Large intestine (tissue), 3 donors: ENCODE measurements at regions not wholly inside any gene's neighbourhood (a gene's known extent, or its start where the extent isn't known, plus 50 kb on each side); places are given as distances from the start of the nearest gene placed in this dataset.

Experiments
- DNase-seq, 2 donors: peaks; one replicate each; pipeline versions ENCODE4 v3.0.0 to v3.0.0-alpha.2; 2013
- H3K27ac ChIP-seq: one replicate; pipeline ENCODE4 v1.5.1; 2013; ENCODE audit warnings: low read length
- H3K27me3 ChIP-seq: 2 replicates; pipeline ENCODE4 v1.6.1; 2013; ENCODE audit warnings: low read length; ENCODE audit not compliant: control insufficient read depth, insufficient read depth
- H3K36me3 ChIP-seq: 2 replicates; pipeline ENCODE4 v1.6.1; 2013; ENCODE audit warnings: low read length; ENCODE audit not compliant: control insufficient read depth, insufficient read depth
- H3K4me1 ChIP-seq: one replicate; pipeline ENCODE4 v1.6.1; 2013; ENCODE audit warnings: low read length; ENCODE audit not compliant: control insufficient read depth, insufficient read depth
- H3K4me3 ChIP-seq: one replicate; pipeline ENCODE4 v1.5.1; 2013; ENCODE audit warnings: low read length
- H3K9me3 ChIP-seq: one replicate; pipeline ENCODE4 v1.6.1; 2013; ENCODE audit warnings: mild to moderate bottlenecking, low read depth, low read length, moderate library complexity; ENCODE audit not compliant: control insufficient read depth
- WGBS: methylation state at CpG from one replicate; pipeline ENCODE4 v1.1.5; 2013; ENCODE audit warnings: low lambda C conversion rate; ENCODE audit not compliant: insufficient coverage; 5-methylcytosine and 5-hydroxymethylcytosine counted together

GRCh38 chr15:70490838-70491155 is 272.6 kb downstream of the UACA start:
- H3K4me3 ChIP-seq = no peak overlapping the region
- H3K27ac ChIP-seq = no peak overlapping the region
- no peaks in the 10 kb centered on the region for H3K9me3 ChIP-seq
- H3K36me3 ChIP-seq = no peaks in the 10 kb centered on the region
- no CpG with 5 or more reads among the region's 7 CpGs for WGBS
- peaks cover 2% of the 10 kb centered on the region for H3K27me3 ChIP-seq
- DNase-seq = no peak
- H3K4me1 ChIP-seq = peaks cover 33% of the 10 kb centered on the region

- peaks cover 2% of the 10 kb centered on the region for H3K27me3 ChIP-seq
- H3K36me3 ChIP-seq = no peaks in the 10 kb centered on the region
- DNase-seq = no peak
- peaks cover 28% of the 10 kb centered on the region for H3K4me1 ChIP-seq
- H3K4me3 ChIP-seq = no peak overlapping the region
- H3K9me3 ChIP-seq = no peaks in the 10 kb centered on the region
- WGBS = no CpG with 5 or more reads among the region's 11 CpGs
- no peak overlapping the region for H3K27ac ChIP-seq
Observed at GRCh38 chr15:70490148-70490837, 273.1 kb downstream of the UACA start.

- H3K4me3 ChIP-seq = no peak overlapping the region
- H3K9me3 ChIP-seq = no peaks in the 10 kb centered on the region
- H3K27me3 ChIP-seq = peaks cover 2% of the 10 kb centered on the region
- H3K27ac ChIP-seq = no peak overlapping the region
- no peaks in the 10 kb centered on the region for H3K36me3 ChIP-seq
- peaks cover 17% of the 10 kb centered on the region for H3K4me1 ChIP-seq
- DNase-seq = no peak
- WGBS = 100% methylated on average over 1 of the region's 15 CpGs
Observed at GRCh38 chr15:70488941-70489848, 274.2 kb downstream of the UACA start.

- H3K4me1 ChIP-seq = peaks cover 6% of the 10 kb centered on the region
Observed at GRCh38 chr15:70488002-70488605, 275.3 kb downstream of the UACA start.

GRCh38 chr15:70487387-70487740 is 276.0 kb downstream of the UACA start:
- 100% methylated on average over 1 of the region's 3 CpGs for WGBS
- no peaks in the 10 kb centered on the region for H3K9me3 ChIP-seq
- no peak overlapping the region for H3K4me3 ChIP-seq
- H3K27ac ChIP-seq = no peak overlapping the region
- no peaks in the 10 kb centered on the region for H3K4me1 ChIP-seq
- peaks cover 8% of the 10 kb centered on the region for H3K27me3 ChIP-seq
- DNase-seq = no peak
- H3K36me3 ChIP-seq = no peaks in the 10 kb centered on the region

More at GRCh38 chr15:70488002-70488605, 275.3 kb downstream of the UACA start:
- no peaks in the 10 kb centered on the region for H3K9me3 ChIP-seq
- DNase-seq = peak in 1 of 2 donors; percentile 46
- peaks cover 2% of the 10 kb centered on the region for H3K27me3 ChIP-seq
- no CpG with 5 or more reads among the region's 6 CpGs for WGBS
- H3K4me3 ChIP-seq = no peak overlapping the region
- H3K27ac ChIP-seq = no peak overlapping the region
- no peaks in the 10 kb centered on the region for H3K36me3 ChIP-seq

GRCh38 chr15:70486451-70487386 is 276.6 kb downstream of the UACA start:
- Histone ChIP-seq H3K9me3 (no peaks in the 10 kb centered on the region), H3K4me1 (no peaks in the 10 kb centered on the region), H3K4me3 (no peak overlapping the region), H3K27ac (no peak overlapping the region), H3K36me3 (no peaks in the 10 kb centered on the region), H3K27me3 (peaks cover 10% of the 10 kb centered on the region)
- WGBS = 100% methylated on average over 1 of the region's 17 CpGs
- no peak for DNase-seq

GRCh38 chr15:70486012-70486411 is 277.3 kb downstream of the UACA start:
- Histone ChIP-seq H3K27ac (no peak overlapping the region), H3K4me3 (no peak overlapping the region), H3K36me3 (no peaks in the 10 kb centered on the region), H3K9me3 (no peaks in the 10 kb centered on the region), H3K27me3 (peaks cover 10% of the 10 kb centered on the region), H3K4me1 (no peaks in the 10 kb centered on the region)
- DNase-seq = no peak
- no CpG with 5 or more reads among the region's 2 CpGs for WGBS

- DNase-seq = no peak
- no peaks in the 10 kb centered on the region for H3K36me3 ChIP-seq
- H3K4me1 ChIP-seq = no peaks in the 10 kb centered on the region
- peaks cover 10% of the 10 kb centered on the region for H3K27me3 ChIP-seq
- WGBS = no CpG with 5 or more reads among the region's 1 CpG
- no peak overlapping the region for H3K4me3 ChIP-seq
- no peak overlapping the region for H3K27ac ChIP-seq
- no peaks in the 10 kb centered on the region for H3K9me3 ChIP-seq
Observed at GRCh38 chr15:70484993-70485392, 278.4 kb downstream of the UACA start.

- WGBS = no CpG with 5 or more reads among the region's 2 CpGs
- Histone ChIP-seq H3K9me3 (no peaks in the 10 kb centered on the region), H3K27ac (no peak overlapping the region), H3K4me1 (no peaks in the 10 kb centered on the region), H3K4me3 (no peak overlapping the region), H3K27me3 (peaks cover 12% of the 10 kb centered on the region), H3K36me3 (no peaks in the 10 kb centered on the region)
- no peak for DNase-seq
Observed at GRCh38 chr15:70483513-70483912, 279.8 kb downstream of the UACA start.
